Stimulated activated CD4-positive, alpha-beta T cell treated with anti-CD3 and anti-CD28 coated beads, Interleukin-12 subunit alpha, Interleukin-12 subunit beta, amount 100 ng/mL, for 48 hours (primary cell): ENCODE measurements at regions not wholly inside any gene's neighbourhood (a gene's known extent, or its start where the extent isn't known, plus 50 kb on each side); places are given as distances from the start of the nearest gene placed in this dataset.

Experiments
- DNase-seq, 3 donors: peaks; one replicate each; pipeline ENCODE4 v3.0.0-alpha.2; 2020; ENCODE audit warnings: low read depth in 2 of 3, low spot score in 1 of 3

DNA sequence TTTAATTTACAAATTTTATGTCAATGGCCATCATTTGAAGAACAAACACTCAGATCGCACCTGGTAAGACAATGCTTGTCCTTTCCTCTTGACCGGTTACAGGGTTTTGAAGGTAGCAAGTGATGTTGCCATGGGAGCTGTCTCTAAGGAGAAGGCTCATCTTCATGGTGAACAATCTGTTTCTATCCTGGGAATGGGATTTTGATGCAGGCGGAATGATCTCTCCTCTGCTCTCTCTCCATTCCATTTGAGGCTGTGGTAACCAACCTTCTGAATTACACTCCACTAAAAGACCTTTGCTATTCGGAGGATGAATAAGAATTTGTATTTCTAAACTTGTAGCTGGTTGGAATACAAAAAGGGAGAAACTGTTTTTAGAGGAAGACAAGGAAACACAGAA lies 57.9 kb upstream of the SLC5A9 start:
- DNase-seq: no peak

DNA sequence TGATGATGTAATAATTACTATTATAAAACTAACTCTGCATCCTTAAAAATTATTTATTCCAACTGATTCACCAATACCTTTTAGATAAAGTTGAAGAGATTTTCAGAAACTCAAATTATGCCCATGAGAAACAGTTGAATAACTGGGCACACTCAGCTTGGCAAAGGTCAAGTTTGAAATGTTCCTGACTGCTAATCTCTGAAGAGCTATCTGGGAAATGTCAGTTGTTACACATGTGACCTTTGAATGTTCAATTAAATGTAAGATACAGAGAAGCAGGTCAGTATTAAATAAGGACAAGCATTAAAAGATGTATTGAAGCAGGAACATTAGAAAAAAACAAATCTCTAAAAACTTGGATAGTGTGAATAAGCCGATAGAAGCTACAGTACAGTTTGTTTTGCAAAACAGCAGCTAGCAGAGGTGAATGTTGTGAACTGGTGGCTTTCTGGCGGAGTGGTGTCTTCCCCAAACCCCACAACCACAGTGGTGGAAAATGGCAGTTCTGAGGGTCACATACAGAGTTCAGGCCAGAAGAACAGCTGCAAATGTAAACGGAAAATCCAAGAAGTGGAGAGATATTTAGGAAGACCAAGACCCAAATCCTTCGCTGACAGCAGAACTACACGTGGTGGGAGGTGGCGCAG lies 61.9 kb upstream of the SLC5A9 start:
- no peak for DNase-seq

GRCh38 chr1:48139275-48139674 lies 83.2 kb upstream of the SLC5A9 start:
- DNase-seq: no peak

- no peak for DNase-seq
Observed at GRCh38 chr1:48127735-48128685, 94.5 kb upstream of the SLC5A9 start.

DNA sequence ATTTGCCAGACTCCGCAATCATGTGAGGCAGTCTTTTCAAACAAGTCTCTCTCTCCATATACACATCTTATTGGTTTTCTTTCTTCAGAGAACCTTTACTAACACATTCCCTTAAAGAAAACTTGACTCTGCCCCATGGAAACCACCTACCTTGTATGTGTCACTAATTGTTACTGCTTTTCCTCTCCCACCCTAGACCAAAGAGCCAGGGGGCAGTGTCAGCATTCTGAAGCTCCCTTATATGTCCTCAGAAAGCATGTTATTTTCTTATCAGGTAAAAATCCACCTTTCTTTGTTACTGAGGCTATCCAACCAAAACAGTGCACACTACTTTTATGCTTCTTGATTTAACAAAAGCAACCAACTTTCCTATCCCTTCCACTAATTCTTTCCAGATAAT lies 98.9 kb upstream of the SLC5A9 start:
- DNase-seq: no peak

DNA sequence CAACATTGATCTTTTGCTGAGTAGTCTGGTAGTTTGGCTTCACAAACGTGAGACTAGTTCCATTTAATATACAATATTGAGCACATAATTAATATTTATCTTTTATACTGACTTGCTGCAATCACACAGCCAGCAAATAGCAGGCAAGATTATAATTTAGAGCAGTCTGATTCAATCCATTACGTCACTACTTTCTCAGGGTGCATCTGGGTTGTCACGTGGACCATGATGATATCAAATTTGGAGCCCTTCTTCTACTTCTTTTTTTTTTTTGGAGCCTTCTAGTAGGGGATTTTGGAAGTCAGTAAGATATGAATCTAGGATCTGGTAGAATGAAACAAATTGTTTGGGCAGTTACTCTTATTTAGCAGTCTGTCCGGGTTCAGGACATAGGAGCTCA lies 100.6 kb upstream of the SLC5A9 start:
- no peak for DNase-seq

DNA sequence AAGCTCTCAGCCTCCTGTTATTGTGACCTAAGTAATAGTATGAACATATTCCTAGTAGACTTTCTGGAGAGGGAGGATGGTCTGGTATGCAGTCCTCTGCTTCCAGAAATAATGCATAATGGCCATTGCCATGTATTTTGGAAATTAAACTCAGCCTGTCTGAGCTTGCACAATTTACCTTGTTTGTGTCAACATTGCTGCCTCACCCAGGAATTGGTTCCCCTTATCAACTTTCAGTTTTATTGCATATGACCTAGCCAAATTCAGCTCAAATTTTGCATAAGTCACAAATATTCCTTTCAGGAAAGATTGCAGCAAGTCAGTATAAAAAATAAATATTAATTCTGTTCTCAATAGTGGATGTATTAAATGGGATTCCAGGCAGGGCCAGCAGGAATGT lies 101.9 kb upstream of the SLC5A9 start:
- no peak for DNase-seq

DNA sequence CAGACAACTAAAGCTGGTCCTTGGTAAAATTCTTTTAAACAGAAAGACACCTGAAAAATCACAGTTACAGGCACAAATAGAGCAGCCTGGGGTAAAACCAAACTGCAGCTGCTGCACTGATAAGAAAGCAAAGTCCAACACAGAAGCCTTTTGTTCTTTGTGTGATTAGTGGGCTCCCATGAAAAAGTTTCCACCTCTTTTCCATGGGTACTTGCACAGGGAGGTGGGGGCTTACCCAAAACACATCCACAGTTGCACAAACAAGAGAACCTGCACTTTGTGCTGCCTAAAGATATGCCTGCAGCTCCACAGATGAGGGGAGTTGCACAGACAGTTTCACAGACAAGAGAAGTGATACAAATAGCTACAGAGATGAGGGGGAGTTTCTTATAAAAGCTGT lies 106.7 kb upstream of the SLC5A9 start:
- no peak for DNase-seq

- no peak for DNase-seq
Observed at GRCh38 chr1:48114596-48115382, 107.7 kb upstream of the SLC5A9 start.

DNA sequence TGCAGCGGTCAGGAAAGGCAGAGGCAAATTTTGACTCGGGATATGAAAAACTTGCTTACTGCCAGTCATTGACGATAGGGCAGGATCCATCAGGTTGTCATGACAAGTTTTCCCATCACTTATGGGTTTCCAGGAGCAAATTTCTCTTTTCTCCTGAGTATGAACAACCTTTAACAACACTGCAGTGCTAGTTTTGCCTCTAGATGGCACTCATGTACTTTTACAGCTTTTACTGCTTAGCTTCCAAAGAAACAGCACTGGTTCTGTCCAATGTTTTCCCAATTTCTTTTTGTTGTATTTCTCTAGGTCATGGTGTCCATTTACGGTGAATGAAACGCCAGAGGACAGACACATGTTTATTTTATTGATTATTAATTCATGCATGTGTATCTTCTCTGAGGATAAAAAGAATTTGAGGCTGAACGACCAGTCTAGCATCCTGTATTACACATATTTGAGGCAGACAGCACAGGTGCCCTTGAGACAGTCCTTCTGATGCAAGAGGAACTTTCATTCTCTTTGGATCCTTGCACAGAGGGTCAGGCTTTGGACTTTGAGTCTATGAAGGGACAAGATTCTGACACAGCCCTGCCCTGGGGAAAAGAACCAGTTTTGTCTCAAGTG lies 112.3 kb upstream of the TRABD2B start:
- peak in 1 of 3 donors; percentile 42 for DNase-seq

DNA sequence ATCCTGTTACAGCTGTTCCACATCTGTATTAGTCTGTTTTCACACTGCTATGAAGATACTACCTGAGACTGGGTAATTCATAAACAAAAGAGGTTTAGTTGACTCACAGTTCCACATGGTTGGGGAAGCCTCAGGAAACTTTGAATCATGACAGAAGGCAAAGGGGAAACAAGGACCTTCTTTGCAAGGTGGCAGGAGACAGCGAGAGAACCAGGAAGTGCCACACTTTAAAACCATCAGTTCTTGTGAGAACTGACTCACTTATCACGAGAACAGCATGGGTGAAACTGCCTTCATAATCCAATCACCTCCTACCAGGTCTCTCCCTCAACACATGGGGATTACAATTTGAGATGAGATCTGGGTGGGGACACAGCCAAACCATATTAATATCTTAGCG lies 110.3 kb upstream of the TRABD2B start:
- DNase-seq: no peak

GRCh38 chr1:48106049-48106448 lies 108.9 kb upstream of the TRABD2B start:
- DNase-seq: no peak

- DNase-seq: no peak
Observed at GRCh38 chr1:48105165-48105564, 108.0 kb upstream of the TRABD2B start.

- DNase-seq: no peak
Observed at GRCh38 chr1:48103495-48103894, 106.3 kb upstream of the TRABD2B start.

DNA sequence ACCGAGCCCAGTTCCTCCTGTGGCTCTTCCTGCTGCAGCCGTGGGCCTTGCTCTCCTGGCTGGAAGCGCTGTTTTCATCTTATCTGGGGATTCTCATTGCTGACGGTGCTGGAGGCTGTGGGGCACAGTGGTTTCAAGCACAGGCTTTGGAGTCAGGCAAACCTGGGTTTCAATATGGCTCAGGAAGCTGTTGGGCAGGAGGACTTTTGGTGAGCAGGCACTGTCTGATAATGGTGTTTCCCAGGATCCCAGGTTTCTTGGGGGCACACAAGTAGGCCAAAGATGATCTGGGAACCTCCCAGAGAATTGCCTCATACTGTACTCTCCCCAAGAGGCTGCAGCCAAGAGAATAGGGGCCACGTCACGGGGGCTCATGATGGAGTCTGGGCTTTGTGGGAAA lies 105.6 kb upstream of the TRABD2B start:
- no peak for DNase-seq

DNA sequence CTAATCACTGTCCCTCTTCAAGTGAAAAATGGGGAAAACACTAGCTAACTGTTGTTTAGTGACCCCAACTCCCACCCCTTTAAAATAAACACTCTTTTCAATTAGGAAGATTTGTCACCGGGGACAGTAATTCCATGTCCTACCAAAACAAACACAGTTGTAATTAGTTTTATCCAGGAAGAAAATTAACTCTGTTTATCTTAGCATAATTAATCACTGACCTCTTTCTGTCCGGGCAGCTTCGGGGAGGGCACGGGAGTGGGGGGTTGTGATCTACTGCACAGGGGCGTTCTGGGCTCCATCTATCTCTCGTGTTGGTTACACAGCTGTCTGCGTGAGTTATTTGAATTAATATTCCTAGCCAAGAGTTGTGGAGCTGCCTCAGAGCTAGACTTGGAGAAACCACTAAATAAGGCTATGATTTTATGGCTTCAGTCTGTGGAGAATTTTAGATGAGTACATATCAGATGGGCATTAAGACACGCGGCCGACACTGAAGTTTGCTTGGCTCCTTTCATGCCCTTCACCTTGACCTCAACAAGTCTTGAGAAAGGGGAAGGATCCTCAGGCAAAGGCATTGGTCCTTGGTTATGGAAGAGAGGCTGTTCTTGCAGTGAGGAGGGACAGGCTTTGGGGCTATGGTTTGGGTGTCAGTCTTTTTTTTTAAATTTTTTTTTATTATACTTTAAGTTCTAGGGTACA lies 102.0 kb upstream of the TRABD2B start:
- DNase-seq: no peak

GRCh38 chr1:48093696-48094528 lies 96.7 kb upstream of the TRABD2B start:
- peak; percentile 54 to 70 (median 62) for DNase-seq

DNA sequence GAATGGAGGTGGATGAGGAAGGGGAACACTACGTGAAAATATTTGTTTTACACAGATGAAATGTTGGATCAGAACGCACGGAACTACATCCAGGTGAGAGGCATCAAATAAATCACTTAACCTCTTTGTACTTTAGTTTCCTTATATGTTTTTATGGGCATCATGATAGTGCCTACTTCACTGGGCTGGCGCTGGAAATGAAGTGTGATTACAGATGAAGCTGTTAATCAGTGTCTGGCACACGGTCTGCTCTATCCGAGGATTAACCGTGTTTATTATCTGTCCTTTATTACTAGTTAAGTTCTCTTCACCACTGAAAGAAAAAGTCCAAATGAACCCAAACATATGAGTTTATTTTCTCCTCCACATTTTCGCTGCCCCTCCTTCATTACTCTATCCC lies 96.0 kb upstream of the TRABD2B start:
- DNase-seq: no peak

DNA sequence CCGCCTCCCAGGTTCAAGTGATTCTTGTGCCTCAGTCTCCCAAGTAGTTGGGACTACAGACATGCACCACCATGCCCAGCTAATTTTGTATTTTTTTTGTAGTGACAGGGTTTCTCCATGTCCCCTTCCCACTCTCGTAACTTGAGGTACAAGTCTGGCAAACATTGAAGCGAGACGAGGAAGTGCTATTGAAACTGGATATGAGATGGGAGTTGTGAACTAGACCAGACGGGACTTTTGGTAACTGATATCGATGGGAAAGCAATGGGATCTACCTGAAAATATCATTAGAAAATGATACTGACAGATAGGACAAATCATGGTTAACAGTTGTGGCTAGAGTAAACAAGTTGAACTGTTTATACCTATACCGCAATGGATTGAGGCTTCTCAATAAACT lies 95.2 kb upstream of the TRABD2B start:
- DNase-seq: no peak

DNA sequence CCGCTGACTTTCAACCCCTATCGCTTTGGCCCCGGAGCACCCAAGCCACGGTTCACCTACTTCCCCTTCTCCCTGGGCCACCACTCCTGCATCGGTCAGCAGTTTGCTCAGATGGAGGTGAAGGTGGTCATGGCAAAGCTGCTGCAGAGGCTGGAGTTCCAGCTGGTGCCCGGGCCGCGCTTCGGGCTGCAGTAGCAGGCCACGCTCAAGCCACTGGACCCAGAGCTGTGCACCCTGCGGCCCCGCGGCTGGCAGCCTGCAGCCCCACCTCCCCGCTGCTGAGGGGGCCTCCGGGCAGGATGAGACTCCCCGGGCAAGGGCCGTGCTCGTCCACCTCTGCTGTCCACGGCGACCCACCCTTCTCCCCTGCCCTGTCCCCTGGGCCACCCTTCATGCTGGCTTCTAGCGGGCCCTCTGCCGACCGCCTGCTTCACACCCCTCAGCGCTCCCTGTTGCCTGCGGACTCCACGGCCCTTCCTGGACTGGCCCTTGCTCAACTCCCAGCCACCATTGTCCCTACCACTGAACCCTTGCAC lies 92.2 kb upstream of the TRABD2B start:
- no peak for DNase-seq
